ENCODE measurements at regions not wholly inside any gene's neighbourhood (a gene's known extent, or its start where the extent isn't known, plus 50 kb on each side); places are given as distances from the start of the nearest gene placed in this dataset.

- Mint-ChIP-seq H3K27ac (no peak overlapping the region), H3K36me3 (no peaks in the 10 kb centered on the region), H3K4me1 (no peaks in the 10 kb centered on the region), H3K4me3 (no peak overlapping the region), H3K27me3 (ENCODE audit: low read depth in 3 of 3) (peaks cover 0 to 1% (median 0%) of the 10 kb centered on the region in 3 donors), H3K9me3 (peaks cover 0 to 3% (median 0%) of the 10 kb centered on the region in 7 donors)
- intact Hi-C loops (cut with micrococcal nuclease) = no loop called here
- Histone ChIP-seq H3K9me3 (replicated peaks in 1 of 2; ENCODE audit: control insufficient read depth in 1 of 2, insufficient read depth in 1 of 2, low read length in 2 of 2) (peaks cover 0 to 4% of the 10 kb centered on the region in 2 donors), H3K4me2 (replicated peaks; ENCODE audit: extremely low read depth, low read length, poor library complexity, severe bottlenecking) (no peak overlapping the region), H3K36me3 (replicated peaks in 1 of 2; ENCODE audit: control insufficient read depth in 1 of 2, insufficient read depth in 2 of 2, low read length in 2 of 2) (no peaks in the 10 kb centered on the region), H4K20me1 (ENCODE audit: insufficient read depth, low read length) (no peaks in the 10 kb centered on the region), H3K79me2 (ENCODE audit: insufficient read depth, low read length) (no peaks in the 10 kb centered on the region), H2AFZ (ENCODE audit: insufficient read depth, low read depth, low read length, poor library complexity, severe bottlenecking) (no peak overlapping the region), H3K4me1 (ENCODE audit: control insufficient read depth in 1 of 2, insufficient read depth in 2 of 2, low read length in 2 of 2) (no peaks in the 10 kb centered on the region), H3K4me3 (replicated peaks in 1 of 3; ENCODE audit: low read depth in 2 of 3, low read length in 3 of 3) (no peak overlapping the region), H3K27me3 (ENCODE audit: control insufficient read depth in 2 of 2, insufficient read depth in 2 of 2, low read length in 2 of 2) (no peaks in the 10 kb centered on the region), H3K9ac (ENCODE audit: insufficient read depth, low read length, poor library complexity, severe bottlenecking) (no peak overlapping the region), H3K27ac (ENCODE audit: low read depth in 1 of 2, low read length in 2 of 2) (no peak overlapping the region)
- WGBS (ENCODE audit: insufficient coverage) = 100% methylated on average over 1 of the region's 3 CpGs
- DNase-seq = no peak
- TF ChIP-seq CTCF (IDR thresholded peaks at IDR 0.05) = no peak
These were observed 307.4 kb downstream of the KLF5 start for GRCh38 chr13:73366241-73366640.

GRCh38 chr13:73365681-73366080 lies 306.9 kb downstream of the KLF5 start:
- H3K79me2 ChIP-seq (ENCODE audit: insufficient read depth, low read length) = no peaks in the 10 kb centered on the region
- H3K4me3 ChIP-seq (replicated peaks in 1 of 3; ENCODE audit: low read depth in 2 of 3, low read length in 3 of 3) = no peak overlapping the region
- Mint-ChIP-seq H3K27me3 (ENCODE audit: low read depth in 3 of 3) (no peaks in the 10 kb centered on the region), H3K4me3 (no peak overlapping the region), H3K27ac (no peak overlapping the region), H3K36me3 (no peaks in the 10 kb centered on the region), H3K4me1 (no peaks in the 10 kb centered on the region), H3K9me3 (peaks cover 0 to 3% (median 0%) of the 10 kb centered on the region in 7 donors)
- H2AFZ ChIP-seq (ENCODE audit: insufficient read depth, low read depth, low read length, poor library complexity, severe bottlenecking) = no peak overlapping the region
- no peak for TF ChIP-seq CTCF (IDR thresholded peaks at IDR 0.05)
- no peaks in the 10 kb centered on the region for H3K36me3 ChIP-seq (replicated peaks in 1 of 2; ENCODE audit: control insufficient read depth in 1 of 2, insufficient read depth in 2 of 2, low read length in 2 of 2)
- no peak overlapping the region for H3K27ac ChIP-seq (ENCODE audit: low read depth in 1 of 2, low read length in 2 of 2)
- no peaks in the 10 kb centered on the region for H4K20me1 ChIP-seq (ENCODE audit: insufficient read depth, low read length)
- no peaks in the 10 kb centered on the region for H3K4me1 ChIP-seq (ENCODE audit: control insufficient read depth in 1 of 2, insufficient read depth in 2 of 2, low read length in 2 of 2)
- H3K4me2 ChIP-seq (replicated peaks; ENCODE audit: extremely low read depth, low read length, poor library complexity, severe bottlenecking) = no peak overlapping the region
- no peaks in the 10 kb centered on the region for H3K27me3 ChIP-seq (ENCODE audit: control insufficient read depth in 2 of 2, insufficient read depth in 2 of 2, low read length in 2 of 2)
- WGBS (ENCODE audit: insufficient coverage) = no CpG with 5 or more reads among the region's 4 CpGs
- no peak overlapping the region for H3K9ac ChIP-seq (ENCODE audit: insufficient read depth, low read length, poor library complexity, severe bottlenecking)
- no peak for DNase-seq
- H3K9me3 ChIP-seq (replicated peaks in 1 of 2; ENCODE audit: control insufficient read depth in 1 of 2, insufficient read depth in 1 of 2, low read length in 2 of 2) = peaks cover 0 to 3% of the 10 kb centered on the region in 2 donors
- intact Hi-C loops (cut with micrococcal nuclease) = no loop called here

Data from CD14-positive monocyte (primary cell).